Hepatocyte (in vitro differentiated cells): ENCODE measurements at regions not wholly inside any gene's neighbourhood (a gene's known extent, or its start where the extent isn't known, plus 50 kb on each side); places are given as distances from the start of the nearest gene placed in this dataset.

Experiments used
- CTCF ChIP-seq: fragments of 200-600 bp; sonication (generic); IDR thresholded peaks from 2 replicates; pipeline ENCODE4 v1.5.1; 2016; ENCODE audit warnings: antibody characterized with exemption, mild to moderate bottlenecking; ENCODE audit not compliant: poor library complexity
- EZH2 ChIP-seq: fragments of 200-600 bp; sonication (generic); IDR thresholded peaks from 2 replicates; pipeline ENCODE4 v1.6.1; 2016; ENCODE audit warnings: antibody characterized with exemption, mild to moderate bottlenecking, borderline replicate concordance

GRCh38 chr1:29801561-29801973 lies 565.2 kb downstream of the PTPRU start:
- TF ChIP-seq CTCF (no peak), EZH2 (no peak)
